Neural cell (in vitro differentiated cells): ENCODE measurements at regions not wholly inside any gene's neighbourhood (a gene's known extent, or its start where the extent isn't known, plus 50 kb on each side); places are given as distances from the start of the nearest gene placed in this dataset.

Experiments used
- H2AFZ ChIP-seq: fragments of 200-600, 300-800 bp; sonication (generic), shearing (Covaris generic); 2 replicates; pipeline ENCODE4 v1.6.0; 2014; ENCODE audit warnings: low read depth, mild to moderate bottlenecking, antibody characterized with exemption, low read length, moderate library complexity
- H3F3A ChIP-seq: fragments of 200-600 bp; shearing (Covaris generic); 2 replicates; pipeline ENCODE4 v1.6.1; 2016; ENCODE audit warnings: mild to moderate bottlenecking, moderate library complexity, mixed read lengths, antibody characterized with exemption, low read length; ENCODE audit not compliant: insufficient read depth, poor library complexity, severe bottlenecking
- H3K27ac ChIP-seq: fragments of 200-600, 300-800 bp; sonication (generic), shearing (Covaris generic); 2 replicates; pipeline ENCODE4 v1.5.1; 2014; ENCODE audit warnings: mild to moderate bottlenecking, low read length, moderate library complexity
- H3K27me3 ChIP-seq: fragments of 300-800, 200-600 bp; sonication (generic), shearing (Covaris generic); 2 replicates; pipeline ENCODE4 v1.6.0; 2014; ENCODE audit warnings: mild to moderate bottlenecking, low read depth, low read length, moderate library complexity; ENCODE audit not compliant: insufficient read depth
- H3K36me3 ChIP-seq: fragments of 300-800, 200-600 bp; sonication (generic), shearing (Covaris generic); 2 replicates; pipeline ENCODE4 v1.5.1; 2014; ENCODE audit warnings: mild to moderate bottlenecking, antibody characterized with exemption, low read length, moderate library complexity; ENCODE audit not compliant: insufficient read depth
- H3K4me2 ChIP-seq: fragments of 300-800, 200-600 bp; sonication (generic), shearing (Covaris generic); 2 replicates; pipeline ENCODE4 v1.6.0; 2014; ENCODE audit warnings: mild to moderate bottlenecking, low read length
- H3K4me3 ChIP-seq: fragments of 300-800, 200-600 bp; sonication (generic), shearing (Covaris generic); 2 replicates; pipeline ENCODE4 v1.5.1; 2014; ENCODE audit warnings: mild to moderate bottlenecking, low read length, moderate library complexity
- H3K79me2 ChIP-seq: fragments of 200-600 bp; shearing (Covaris generic); replicated peaks from 2 replicates; pipeline ENCODE4 v1.6.0; 2014; ENCODE audit warnings: mild to moderate bottlenecking, low read length, moderate library complexity; ENCODE audit not compliant: insufficient read depth
- H3K9ac ChIP-seq: fragments of 300-800, 200-600 bp; sonication (generic), shearing (Covaris generic); 2 replicates; pipeline ENCODE4 v1.6.1; 2016; ENCODE audit warnings: mild to moderate bottlenecking, low read length, mixed read lengths
- H3K9me2 ChIP-seq: fragments of 200-600 bp; shearing (Covaris generic); 2 replicates; pipeline ENCODE4 v1.6.1; 2016; ENCODE audit warnings: mild to moderate bottlenecking, low read length, mixed read lengths; ENCODE audit not compliant: insufficient read depth
- H3K9me3 ChIP-seq: fragments of 200-600, 300-800 bp; sonication (generic), shearing (Covaris generic); 2 replicates; pipeline ENCODE4 v1.6.1; 2016; ENCODE audit warnings: mild to moderate bottlenecking, mixed run types, low read length, moderate library complexity, mixed read lengths
- H4K20me1 ChIP-seq: fragments of 200-600 bp; shearing (Covaris generic); 2 replicates; pipeline ENCODE4 v1.6.1; 2016; ENCODE audit warnings: mild to moderate bottlenecking, mixed run types; ENCODE audit not compliant: insufficient read depth
- CTCF ChIP-seq: fragments of 450-650 bp; IDR thresholded peaks from 2 replicates; pipeline ENCODE4 v1.5.1; 2014; ENCODE audit warnings: antibody characterized with exemption, mild to moderate bottlenecking, moderate library complexity; ENCODE audit not compliant: poor library complexity, severe bottlenecking
- EP300 ChIP-seq: fragments of 450-650 bp; conservative IDR thresholded peaks from 2 replicates; pipeline ENCODE4 v1.6.1; 2014; ENCODE audit warnings: antibody characterized with exemption, mild to moderate bottlenecking, moderate library complexity; ENCODE audit not compliant: poor library complexity, severe bottlenecking
- EZH2 ChIP-seq: fragments of 200-600, 300-800 bp; shearing (Covaris generic), sonication (generic); IDR thresholded peaks from 2 replicates; pipeline ENCODE4 v1.6.1; 2014; ENCODE audit warnings: antibody characterized with exemption, low read length, borderline replicate concordance, mild to moderate bottlenecking; ENCODE audit not compliant: insufficient read depth, poor library complexity, severe bottlenecking
- MXI1 ChIP-seq: fragments of 450-650 bp; conservative IDR thresholded peaks from 2 replicates; pipeline ENCODE4 v1.6.1; 2014; ENCODE audit warnings: antibody characterized with exemption, mild to moderate bottlenecking; ENCODE audit not compliant: poor library complexity, severe bottlenecking
- POLR2AphosphoS5 ChIP-seq: IDR thresholded peaks from 2 replicates; pipeline ENCODE4 v1.6.1; 2012
- RAD21 ChIP-seq: fragments of 450-650 bp; conservative IDR thresholded peaks from 2 replicates; pipeline ENCODE4 v1.6.1; 2014; ENCODE audit warnings: antibody characterized with exemption, mild to moderate bottlenecking, moderate library complexity
- REST ChIP-seq: IDR thresholded peaks from 2 replicates; pipeline ENCODE4 v1.6.1; 2012; ENCODE audit warnings: borderline replicate concordance
- SMC3 ChIP-seq: fragments of 450-650 bp; conservative IDR thresholded peaks from 2 replicates; pipeline ENCODE4 v1.6.1; 2014; ENCODE audit warnings: antibody characterized with exemption, mild to moderate bottlenecking, moderate library complexity; ENCODE audit not compliant: poor library complexity
- TAF1 ChIP-seq: IDR thresholded peaks from 2 replicates; pipeline ENCODE4 v1.6.1; 2012; ENCODE audit warnings: low read depth

- Histone ChIP-seq H3K27ac (no peak overlapping the region), H3K79me2 (no peaks in the 10 kb centered on the region), H3K9me2 (no peaks in the 10 kb centered on the region), H3K27me3 (peaks cover 100% of the 10 kb centered on the region), H3F3A (no peaks in the 10 kb centered on the region), H3K9ac (no peak overlapping the region), H3K9me3 (no peaks in the 10 kb centered on the region), H2AFZ (no peak overlapping the region), H3K36me3 (no peaks in the 10 kb centered on the region), H4K20me1 (no peaks in the 10 kb centered on the region), H3K4me2 (no peak overlapping the region), H3K4me3 (no peak overlapping the region)
- no peak for TF ChIP-seq RAD21
- TF ChIP-seq EP300, result no peak
- TF ChIP-seq SMC3, result no peak
- TF ChIP-seq POLR2AphosphoS5, result no peak
- no peak for TF ChIP-seq REST
- no peak for TF ChIP-seq CTCF
- no peak for TF ChIP-seq EZH2
- no peak for TF ChIP-seq TAF1
- no peak for TF ChIP-seq MXI1
These were observed 97.1 kb upstream of the PRDM1 start for GRCh38 chr6:105988812-105989577.

- no peaks in the 10 kb centered on the region for H3F3A ChIP-seq
- no peak overlapping the region for H3K9ac ChIP-seq
- TF ChIP-seq MXI1, result no peak
- no peak for TF ChIP-seq EP300
- TF ChIP-seq SMC3, result no peak
- TF ChIP-seq REST, result no peak
- TF ChIP-seq TAF1, result no peak
- TF ChIP-seq EZH2, result no peak
- no peak for TF ChIP-seq RAD21
- TF ChIP-seq CTCF, result no peak
- TF ChIP-seq POLR2AphosphoS5, result no peak
- no peak overlapping the region for H3K4me3 ChIP-seq
- no peak overlapping the region for H3K27ac ChIP-seq
- no peaks in the 10 kb centered on the region for H3K9me2 ChIP-seq
- no peak overlapping the region for H3K4me2 ChIP-seq
- no peak overlapping the region for H2AFZ ChIP-seq
- no peaks in the 10 kb centered on the region for H3K9me3 ChIP-seq
- no peaks in the 10 kb centered on the region for H3K36me3 ChIP-seq
- no peaks in the 10 kb centered on the region for H4K20me1 ChIP-seq
- no peaks in the 10 kb centered on the region for H3K79me2 ChIP-seq
- H3K27me3 ChIP-seq, result peaks cover 99% of the 10 kb centered on the region
These were observed 97.8 kb upstream of the PRDM1 start for GRCh38 chr6:105988321-105988720.
